Stimulated activated memory B cell treated with anti-CD40 and anti-IgM and Interleukin-4, amounts not matched to agents 10 μg/mL and 1 μg/mL and 100 μg/mL, for 72 hours (primary cell): ENCODE measurements at regions not wholly inside any gene's neighbourhood (a gene's known extent, or its start where the extent isn't known, plus 50 kb on each side); places are given as distances from the start of the nearest gene placed in this dataset.

Experiments used
- ATAC-seq: fragments of 150-1000 bp; cut with Tn5 transposase; 2 replicates; pipeline ENCODE4 v1.10.0; 2021
- H3K27ac Mint-ChIP-seq: one replicate; pipeline ENCODE4 v1.8.0; 2022; ENCODE audit warnings: mild to moderate bottlenecking, mixed read lengths
- H3K27me3 Mint-ChIP-seq: one replicate; pipeline ENCODE4 v1.8.0; 2022; ENCODE audit warnings: mixed read lengths
- H3K36me3 Mint-ChIP-seq: one replicate; pipeline ENCODE4 v1.8.0; 2022; ENCODE audit warnings: mixed read lengths
- H3K4me1 Mint-ChIP-seq: one replicate; pipeline ENCODE4 v1.8.0; 2022; ENCODE audit warnings: mixed read lengths
- H3K4me3 Mint-ChIP-seq: one replicate; pipeline ENCODE4 v1.8.0; 2022; ENCODE audit warnings: mild to moderate bottlenecking, moderate library complexity, mixed read lengths
- H3K9me3 Mint-ChIP-seq: one replicate; pipeline ENCODE4 v1.8.0; 2022; ENCODE audit warnings: mixed read lengths

DNA sequence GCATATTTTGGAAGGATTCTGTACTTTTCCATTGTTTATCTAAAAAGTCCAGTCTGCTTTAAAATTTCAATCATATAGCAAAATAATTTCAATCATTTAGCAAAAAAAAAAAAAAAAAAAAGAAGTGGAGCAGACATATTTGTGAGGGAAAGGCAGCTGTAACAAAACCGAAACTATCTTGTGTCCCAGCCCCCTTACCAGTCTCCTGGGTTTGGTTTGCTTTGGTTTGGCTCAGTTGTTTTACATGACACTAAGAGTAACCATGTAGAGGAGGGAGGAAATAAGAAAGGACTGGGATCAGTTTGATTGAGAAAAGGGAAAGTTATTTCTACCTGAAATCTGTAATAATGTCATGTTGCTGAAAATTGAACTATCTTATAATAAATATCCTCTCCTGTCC, 158.8 kb upstream of the GADL1 start:
- H3K27me3 Mint-ChIP-seq, result peaks cover 5% of the 10 kb centered on the region
- H3K4me3 Mint-ChIP-seq, result no peak overlapping the region
- no peak overlapping the region for H3K27ac Mint-ChIP-seq
- H3K9me3 Mint-ChIP-seq, result peaks cover 7% of the 10 kb centered on the region
- no peaks in the 10 kb centered on the region for H3K36me3 Mint-ChIP-seq
- H3K4me1 Mint-ChIP-seq, result no peaks in the 10 kb centered on the region
- ATAC-seq, result no peak

DNA sequence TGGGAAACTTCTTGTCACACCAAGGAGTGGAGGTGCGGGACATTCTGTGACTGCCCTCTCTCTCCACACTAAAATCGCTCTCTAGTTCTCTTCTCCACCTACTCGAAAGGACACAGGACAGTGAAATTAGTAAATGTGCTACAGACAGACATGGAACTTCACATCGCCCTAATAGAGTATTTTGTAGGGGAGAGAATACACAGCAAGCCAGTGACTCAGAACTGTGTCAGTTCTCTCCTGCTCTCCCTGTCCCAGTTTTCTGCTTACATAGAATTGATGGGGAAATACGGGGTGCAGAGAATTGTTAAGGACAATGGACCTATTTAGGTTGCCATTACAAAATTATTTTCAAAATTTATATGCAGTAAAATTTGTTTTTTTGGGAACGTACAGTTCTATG, 159.6 kb upstream of the GADL1 start:
- Mint-ChIP-seq H3K4me3 (no peak overlapping the region), H3K36me3 (no peaks in the 10 kb centered on the region), H3K27me3 (no peaks in the 10 kb centered on the region), H3K27ac (no peak overlapping the region), H3K4me1 (no peaks in the 10 kb centered on the region), H3K9me3 (peaks cover 7% of the 10 kb centered on the region)
- no peak for ATAC-seq

DNA sequence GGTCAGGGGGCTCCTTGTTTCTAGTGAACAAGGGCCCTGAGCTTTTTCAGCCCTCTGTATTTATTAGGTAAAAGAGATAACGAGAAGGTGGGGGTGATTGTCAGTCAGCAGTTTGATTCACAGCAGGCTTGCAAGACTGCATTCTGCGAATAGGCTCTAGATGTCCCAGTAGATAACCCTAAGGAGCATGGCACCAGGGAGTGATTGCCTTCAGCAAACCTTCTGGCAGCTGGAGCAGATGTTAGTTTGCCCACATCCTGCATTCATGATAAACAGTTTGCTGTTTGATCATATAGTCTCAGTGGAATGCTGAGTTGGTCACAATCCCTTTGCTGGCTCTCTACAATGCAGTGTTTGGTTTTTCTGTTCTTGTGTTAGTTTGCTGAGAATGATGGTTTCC, 161.3 kb upstream of the GADL1 start:
- Mint-ChIP-seq H3K27ac (no peak overlapping the region), H3K4me1 (no peaks in the 10 kb centered on the region), H3K27me3 (peaks cover 4% of the 10 kb centered on the region), H3K36me3 (no peaks in the 10 kb centered on the region), H3K4me3 (no peak overlapping the region), H3K9me3 (peaks cover 11% of the 10 kb centered on the region)
- no peak for ATAC-seq

DNA sequence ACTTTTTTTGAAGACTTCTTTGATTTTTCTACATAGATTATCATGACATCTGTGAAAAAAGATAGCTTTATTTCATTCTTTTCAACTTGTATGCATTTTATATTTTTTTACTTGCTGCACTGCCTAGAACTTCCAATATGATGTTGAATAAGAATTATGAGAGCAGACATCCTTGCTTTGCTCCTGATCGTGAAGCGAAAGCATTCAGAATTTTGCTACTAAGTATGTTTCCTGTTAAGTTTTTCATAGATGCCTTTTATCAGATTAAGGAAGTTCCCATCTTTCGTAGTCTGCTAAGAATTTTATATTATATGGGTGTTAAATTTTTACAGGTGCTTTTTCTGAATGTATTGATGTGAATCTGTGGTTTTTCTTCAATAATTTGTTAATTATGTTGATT, 163.4 kb upstream of the GADL1 start:
- no peak overlapping the region for H3K4me3 Mint-ChIP-seq
- peaks cover 7% of the 10 kb centered on the region for H3K9me3 Mint-ChIP-seq
- H3K4me1 Mint-ChIP-seq, result no peaks in the 10 kb centered on the region
- peaks cover 16% of the 10 kb centered on the region for H3K27me3 Mint-ChIP-seq
- no peak for ATAC-seq
- no peaks in the 10 kb centered on the region for H3K36me3 Mint-ChIP-seq
- H3K27ac Mint-ChIP-seq, result no peak overlapping the region

DNA sequence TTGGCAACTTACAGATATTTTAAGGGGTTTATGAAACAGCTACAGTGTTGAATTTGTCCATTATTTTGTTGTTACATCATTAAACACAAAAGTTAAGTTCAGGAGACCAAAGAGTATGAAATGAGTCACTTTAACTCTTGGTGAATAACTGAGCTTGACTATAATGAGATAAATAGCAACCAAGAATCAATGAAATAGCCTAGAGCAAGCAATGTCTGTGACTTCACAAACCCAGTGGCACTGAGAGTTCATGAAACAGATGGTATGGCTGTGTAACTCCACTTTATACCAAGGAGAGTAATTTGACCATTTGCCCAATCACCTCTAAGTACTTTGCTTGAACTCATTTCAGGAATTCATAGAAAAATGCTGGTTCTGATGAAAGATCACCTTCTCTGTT, 169.6 kb upstream of the GADL1 start:
- Mint-ChIP-seq H3K27me3 (peaks cover 25% of the 10 kb centered on the region), H3K36me3 (no peaks in the 10 kb centered on the region), H3K4me1 (no peaks in the 10 kb centered on the region), H3K9me3 (peaks cover 4% of the 10 kb centered on the region), H3K4me3 (no peak overlapping the region), H3K27ac (no peak overlapping the region)
- no peak for ATAC-seq

DNA sequence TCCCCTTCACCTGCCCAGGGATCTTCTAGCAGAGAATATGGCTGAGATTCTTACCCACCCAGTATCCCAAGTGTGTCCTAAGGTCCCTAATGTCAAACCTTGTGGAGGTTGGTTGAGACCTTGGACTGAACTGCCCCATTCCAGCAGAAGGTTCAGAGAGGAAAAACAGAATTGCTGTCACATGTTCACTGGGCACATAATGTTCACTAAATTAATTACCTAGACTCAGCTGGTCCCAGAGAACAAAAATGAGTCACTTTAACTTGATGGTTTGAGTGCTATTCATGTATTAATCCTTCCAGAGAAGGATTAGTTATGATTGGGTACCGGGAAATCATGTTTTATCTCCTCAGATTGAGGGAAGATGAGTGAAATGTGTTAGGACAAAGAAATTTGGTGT, 171.3 kb upstream of the GADL1 start:
- H3K27ac Mint-ChIP-seq, result no peak overlapping the region
- H3K4me3 Mint-ChIP-seq, result no peak overlapping the region
- H3K27me3 Mint-ChIP-seq, result peaks cover 31% of the 10 kb centered on the region
- H3K9me3 Mint-ChIP-seq, result peaks cover 3% of the 10 kb centered on the region
- H3K4me1 Mint-ChIP-seq, result no peaks in the 10 kb centered on the region
- no peaks in the 10 kb centered on the region for H3K36me3 Mint-ChIP-seq
- no peak for ATAC-seq

DNA sequence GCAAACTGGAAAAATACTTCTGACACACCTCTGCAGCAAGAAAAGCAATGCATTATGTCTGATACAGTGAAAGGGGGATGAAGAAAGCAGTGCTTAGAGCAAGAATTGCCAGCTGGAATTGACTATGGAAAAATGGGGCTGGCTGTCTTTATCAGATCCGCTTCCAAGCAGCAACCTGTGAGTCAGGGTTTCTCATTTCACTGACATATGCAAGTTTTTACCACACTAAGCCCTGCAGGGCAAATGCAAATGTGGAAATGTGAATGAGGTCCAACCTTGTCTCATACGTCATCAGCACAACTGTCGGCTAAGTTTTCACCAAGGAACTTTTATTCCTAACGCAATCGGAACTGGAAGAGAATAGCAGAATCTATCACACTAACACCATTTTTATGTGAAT, 172.5 kb upstream of the GADL1 start:
- H3K27ac Mint-ChIP-seq, result no peak overlapping the region
- peaks cover 6% of the 10 kb centered on the region for H3K9me3 Mint-ChIP-seq
- no peak overlapping the region for H3K4me3 Mint-ChIP-seq
- peaks cover 26% of the 10 kb centered on the region for H3K27me3 Mint-ChIP-seq
- no peaks in the 10 kb centered on the region for H3K4me1 Mint-ChIP-seq
- ATAC-seq, result no peak
- no peaks in the 10 kb centered on the region for H3K36me3 Mint-ChIP-seq

DNA sequence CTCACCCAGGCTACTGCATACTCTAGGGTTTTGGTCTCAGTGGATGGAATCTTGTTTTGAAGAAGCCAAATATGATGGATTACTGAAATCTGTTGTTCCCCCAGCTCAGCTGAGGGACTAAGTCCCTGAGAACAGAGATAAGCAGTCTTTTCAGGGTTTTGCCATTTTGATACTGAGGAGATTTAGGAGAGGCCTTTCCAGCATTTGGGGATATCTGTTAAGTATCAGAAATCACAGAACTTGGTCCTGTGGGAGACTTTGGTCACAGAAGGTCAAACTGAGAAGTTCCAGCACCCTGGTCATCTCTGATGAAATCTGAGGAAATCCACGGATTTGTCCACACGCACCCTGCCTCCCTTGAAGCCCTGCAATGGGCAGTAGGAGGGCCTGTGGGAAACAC, 181.0 kb upstream of the GADL1 start:
- peaks cover 23% of the 10 kb centered on the region for H3K27me3 Mint-ChIP-seq
- no peak overlapping the region for H3K27ac Mint-ChIP-seq
- H3K9me3 Mint-ChIP-seq, result peaks cover 5% of the 10 kb centered on the region
- H3K36me3 Mint-ChIP-seq, result peaks cover 4% of the 10 kb centered on the region
- H3K4me1 Mint-ChIP-seq, result no peaks in the 10 kb centered on the region
- no peak overlapping the region for H3K4me3 Mint-ChIP-seq
- ATAC-seq, result no peak

DNA sequence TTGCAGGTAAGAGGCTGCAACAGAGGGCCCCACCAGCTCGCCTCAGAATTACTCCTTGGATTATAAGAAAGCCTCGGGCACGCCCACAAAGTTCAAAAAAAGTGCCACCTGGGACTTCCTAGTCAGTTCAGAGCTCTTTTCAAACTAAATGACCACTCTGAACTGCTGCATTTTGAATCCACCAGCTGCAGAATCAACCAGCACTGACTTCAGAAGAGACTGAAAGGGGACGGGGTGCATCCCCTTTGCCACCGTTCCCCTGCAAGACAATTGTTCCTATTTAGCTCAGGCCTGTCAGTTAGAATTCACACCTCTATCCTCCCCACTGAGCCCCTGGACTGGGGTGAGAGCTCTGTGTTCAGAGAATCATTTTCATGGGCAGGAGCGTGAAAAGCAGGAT, 181.4 kb upstream of the GADL1 start:
- Mint-ChIP-seq H3K27me3 (peaks cover 19% of the 10 kb centered on the region), H3K4me1 (no peaks in the 10 kb centered on the region), H3K9me3 (peaks cover 3% of the 10 kb centered on the region), H3K36me3 (peaks cover 4% of the 10 kb centered on the region), H3K27ac (no peak overlapping the region), H3K4me3 (no peak overlapping the region)
- ATAC-seq, result no peak

DNA sequence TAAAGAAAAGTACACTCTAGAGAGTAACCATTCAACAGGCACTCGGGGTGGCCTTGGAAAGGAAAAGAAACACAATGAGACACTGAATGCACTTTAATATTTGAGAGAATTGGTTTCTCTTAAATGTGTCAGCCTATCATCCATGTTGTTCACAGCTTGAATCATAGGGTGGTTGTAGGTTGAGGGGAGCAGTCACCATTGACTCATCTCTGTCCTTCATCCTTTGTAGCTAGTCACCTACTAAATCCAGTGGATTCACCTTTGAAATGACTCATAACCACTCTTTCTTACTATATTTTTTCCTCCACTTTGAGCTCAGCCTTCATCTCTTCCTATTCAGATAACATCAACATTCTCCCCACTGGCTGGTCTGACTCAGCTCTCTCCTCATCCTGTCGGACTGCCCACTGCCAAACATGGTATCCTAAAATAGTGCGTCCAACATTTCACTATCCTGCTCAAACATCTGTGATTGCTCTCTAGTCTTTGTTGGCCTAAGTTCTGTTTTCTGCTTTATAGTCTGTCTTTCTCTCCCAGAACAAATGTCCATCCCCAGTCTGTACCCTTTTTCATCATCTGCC, 182.7 kb upstream of the GADL1 start:
- H3K27me3 Mint-ChIP-seq, result peaks cover 12% of the 10 kb centered on the region
- no peak overlapping the region for H3K27ac Mint-ChIP-seq
- H3K36me3 Mint-ChIP-seq, result peaks cover 4% of the 10 kb centered on the region
- no peak overlapping the region for H3K4me3 Mint-ChIP-seq
- no peaks in the 10 kb centered on the region for H3K9me3 Mint-ChIP-seq
- no peaks in the 10 kb centered on the region for H3K4me1 Mint-ChIP-seq
- no peak for ATAC-seq

DNA sequence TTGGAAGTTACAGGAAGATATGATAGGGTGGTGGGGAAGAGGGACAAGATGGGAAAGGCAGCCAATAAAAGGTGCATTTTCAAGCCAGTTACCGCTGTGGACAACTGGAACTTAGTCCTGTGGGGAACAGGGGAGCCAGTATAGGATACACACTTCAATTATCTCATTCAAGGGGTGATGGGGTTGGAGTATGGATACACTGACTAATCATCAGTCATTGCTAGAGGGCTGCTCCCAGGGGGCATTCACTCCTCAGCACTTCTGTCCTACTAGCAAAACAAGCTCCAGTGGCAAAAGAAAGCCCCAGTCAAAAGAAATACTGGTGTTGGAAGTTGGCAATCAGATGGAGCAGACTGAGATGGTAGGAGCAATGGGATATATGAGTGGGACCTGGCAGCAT, 183.4 kb upstream of the GADL1 start:
- H3K27ac Mint-ChIP-seq, result no peak overlapping the region
- H3K27me3 Mint-ChIP-seq, result peaks cover 8% of the 10 kb centered on the region

DNA sequence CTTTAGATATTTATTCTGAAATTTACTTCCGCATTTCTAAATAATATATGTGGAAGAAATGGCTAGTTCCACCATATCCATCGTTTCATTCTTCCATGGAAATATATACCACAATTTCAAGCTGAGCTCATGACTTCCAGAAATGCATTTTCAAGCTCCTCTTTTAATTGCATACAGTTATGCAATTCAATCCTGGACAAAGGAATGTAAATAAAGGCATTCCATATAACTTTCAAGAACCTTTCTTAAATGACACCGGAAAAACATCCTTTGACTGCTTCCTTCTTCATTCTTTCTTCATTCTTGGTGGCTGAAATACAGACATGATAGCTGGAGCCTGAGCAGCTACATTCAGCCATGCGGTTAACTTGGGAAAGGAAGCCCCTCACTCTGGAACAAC, 185.2 kb upstream of the GADL1 start:
- H3K9me3 Mint-ChIP-seq, result no peaks in the 10 kb centered on the region
- no peaks in the 10 kb centered on the region for H3K4me1 Mint-ChIP-seq
- no peaks in the 10 kb centered on the region for H3K27me3 Mint-ChIP-seq
- H3K4me3 Mint-ChIP-seq, result no peak overlapping the region
- no peak for ATAC-seq
- no peaks in the 10 kb centered on the region for H3K36me3 Mint-ChIP-seq
- no peak overlapping the region for H3K27ac Mint-ChIP-seq

More for the DNA sequence above, 183.4 kb upstream of the GADL1 start:
- Mint-ChIP-seq H3K36me3 (no peaks in the 10 kb centered on the region), H3K9me3 (no peaks in the 10 kb centered on the region), H3K4me1 (no peaks in the 10 kb centered on the region), H3K4me3 (no peak overlapping the region)
- no peak for ATAC-seq

DNA sequence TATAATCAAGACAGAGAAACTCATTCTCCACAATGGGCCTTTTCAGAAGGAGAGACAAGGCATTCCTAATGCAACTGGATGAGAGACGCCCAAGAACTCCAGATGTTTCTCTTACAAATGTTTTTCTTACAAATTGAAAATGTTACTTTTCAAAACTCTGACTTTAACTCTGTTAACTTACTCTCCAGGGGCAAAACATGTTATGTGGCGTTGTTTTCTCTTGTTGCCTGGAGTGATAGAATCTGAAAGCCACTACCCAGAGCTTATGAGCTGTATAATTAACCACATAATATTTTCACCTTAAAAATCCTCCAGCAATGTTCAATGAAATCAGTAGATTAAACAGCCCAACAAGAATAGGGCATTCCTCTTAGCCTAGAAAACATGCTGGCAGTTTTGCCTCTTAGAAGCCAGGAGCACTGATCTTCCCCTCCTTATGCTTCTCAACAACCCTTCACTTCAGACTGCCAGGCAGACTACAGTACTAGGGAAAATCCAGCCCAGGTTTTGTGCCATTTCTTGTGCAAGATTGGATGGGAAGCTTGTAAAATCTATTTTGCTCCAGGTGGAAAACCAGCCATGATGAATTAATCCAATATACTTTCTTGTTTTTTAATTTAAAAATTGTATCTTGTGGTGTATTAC, 186.7 kb upstream of the GADL1 start:
- Mint-ChIP-seq H3K27ac (no peak overlapping the region), H3K36me3 (no peaks in the 10 kb centered on the region), H3K27me3 (no peaks in the 10 kb centered on the region), H3K4me1 (no peaks in the 10 kb centered on the region), H3K9me3 (no peaks in the 10 kb centered on the region), H3K4me3 (no peak overlapping the region)
- ATAC-seq, result no peak

DNA sequence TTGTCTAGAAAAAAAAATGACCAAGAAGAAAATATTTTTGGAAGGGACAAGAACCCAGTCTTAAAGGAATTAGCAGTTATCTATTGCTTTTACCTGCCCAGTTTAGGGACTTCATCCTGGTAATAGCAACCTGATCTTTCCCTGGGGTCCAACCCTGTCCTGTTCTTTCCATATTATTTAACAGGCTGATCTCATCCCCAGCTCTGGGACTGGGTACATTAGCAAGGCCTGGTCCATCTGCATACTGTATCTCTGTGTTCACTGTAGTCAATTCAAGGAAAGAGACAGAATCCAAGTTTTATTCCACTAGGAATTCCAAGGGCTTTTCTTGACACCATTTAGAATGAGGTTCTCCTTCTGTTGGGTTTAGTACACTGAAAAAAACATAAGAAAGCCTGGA, 191.7 kb upstream of the GADL1 start:
- Mint-ChIP-seq H3K27me3 (no peaks in the 10 kb centered on the region), H3K4me1 (no peaks in the 10 kb centered on the region)

DNA sequence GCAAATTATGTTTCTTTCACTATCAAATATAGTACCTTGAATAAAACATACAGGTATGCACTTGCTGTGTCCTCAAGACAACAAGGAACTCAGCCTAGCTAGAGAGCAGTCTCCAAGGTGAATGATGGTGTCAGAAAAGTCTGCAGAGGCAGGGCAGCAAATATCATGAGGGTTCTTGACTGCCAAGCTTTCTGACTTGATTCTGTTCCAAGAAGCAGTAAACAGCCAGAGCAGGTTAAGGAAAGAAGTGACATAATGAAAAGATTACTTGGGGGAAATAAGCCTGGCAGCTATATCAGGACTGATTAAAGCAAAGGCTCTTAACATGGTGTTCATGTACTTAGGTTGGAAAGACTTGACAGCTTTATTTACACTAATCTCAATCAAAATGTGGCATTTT, 192.2 kb upstream of the GADL1 start:
- Mint-ChIP-seq H3K27ac (no peak overlapping the region), H3K4me1 (no peaks in the 10 kb centered on the region), H3K4me3 (no peak overlapping the region), H3K9me3 (no peaks in the 10 kb centered on the region), H3K36me3 (no peaks in the 10 kb centered on the region), H3K27me3 (no peaks in the 10 kb centered on the region)
- ATAC-seq, result no peak

More for the DNA sequence above, 191.7 kb upstream of the GADL1 start:
- Mint-ChIP-seq H3K4me3 (no peak overlapping the region), H3K27ac (no peak overlapping the region), H3K9me3 (no peaks in the 10 kb centered on the region), H3K36me3 (no peaks in the 10 kb centered on the region)
- no peak for ATAC-seq

DNA sequence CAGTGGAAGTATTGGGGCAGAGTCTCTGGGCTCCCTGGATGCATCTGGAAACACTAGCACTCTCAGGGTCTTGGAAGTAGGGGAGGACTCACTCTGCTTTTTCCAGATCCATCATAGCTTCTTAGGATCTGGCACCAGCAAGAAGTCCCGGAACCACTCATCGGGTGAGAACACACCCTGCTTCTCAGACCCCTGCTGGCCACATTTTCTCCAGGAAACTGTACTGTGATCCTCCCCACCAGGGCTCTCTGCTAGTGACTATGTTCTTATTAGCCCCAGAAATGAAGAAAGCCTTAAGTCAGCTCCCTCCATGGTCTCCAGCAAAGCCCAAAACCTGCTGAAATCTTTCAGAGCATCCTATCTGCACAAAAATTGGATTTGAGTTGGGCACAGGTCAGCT, 197.3 kb upstream of the GADL1 start:
- Mint-ChIP-seq H3K27ac (no peak overlapping the region), H3K36me3 (no peaks in the 10 kb centered on the region), H3K4me1 (peaks cover 5% of the 10 kb centered on the region), H3K27me3 (no peaks in the 10 kb centered on the region), H3K9me3 (no peaks in the 10 kb centered on the region), H3K4me3 (no peak overlapping the region)
- no peak for ATAC-seq
